H1 (cell line): ENCODE measurements at regions not wholly inside any gene's neighbourhood (a gene's known extent, or its start where the extent isn't known, plus 50 kb on each side); places are given as distances from the start of the nearest gene placed in this dataset.
"Not testable (repeated sequence)": the region's sequence is repeated elsewhere in the genome, so short reads cannot be mapped to it uniquely, and the experiment has no call there.

Experiments used
- CTCF ChIA-PET: fragments of 300-600 bp; sonication (Branson Sonifier 250); formaldehyde crosslinking; loops from one replicate; lab custom pipeline; 2021; ENCODE audit not compliant: partially characterized antibody; lab: Charles Lee
- POLR2A ChIA-PET: fragments of 300-600 bp; sonication (Branson Sonifier 250); formaldehyde crosslinking; loops from one replicate; lab custom pipeline; 2021; ENCODE audit warnings: inconsistent platforms; ENCODE audit not compliant: partially characterized antibody; lab: Charles Lee
- DNase-seq, 2 experiments: peaks; one replicate each; pipeline versions ENCODE4 v3.0.0 to v3.0.0-alpha.2; 2010 to 2022; ENCODE audit warnings: low spot score in 2 of 2, low read depth in 1 of 2, mixed read lengths in 1 of 2
- FAIRE-seq: peaks from 2 replicates; lab custom pipeline; 2011; peaks lifted over from hg19 to GRCh38; lab: Jason Lieb, UNC
- H2AFZ ChIP-seq: 2 replicates; pipeline ENCODE4 v1.8.1; 2012; ENCODE audit warnings: low read length, inconsistent platforms
- H2AK5ac ChIP-seq: 2 replicates; pipeline ENCODE4 v1.6.1; 2013; ENCODE audit warnings: low read depth, low read length
- H2BK120ac ChIP-seq: replicated peaks from 2 replicates; pipeline ENCODE3; 2013; ENCODE audit warnings: low read depth, low read length, inconsistent platforms
- H2BK12ac ChIP-seq: 2 replicates; pipeline ENCODE4 v1.6.1; 2013; ENCODE audit warnings: low read depth, low read length
- H2BK15ac ChIP-seq: 2 replicates; pipeline ENCODE4 v1.6.1; 2013; ENCODE audit warnings: low read length
- H2BK20ac ChIP-seq: 2 replicates; pipeline ENCODE4 v1.6.1; 2013; ENCODE audit warnings: low read length
- H2BK5ac ChIP-seq: 2 replicates; pipeline ENCODE4 v1.6.1; 2013; ENCODE audit warnings: low read depth, low read length
- H3K14ac ChIP-seq: 2 replicates; pipeline ENCODE4 v1.6.1; 2013; ENCODE audit warnings: inconsistent platforms; ENCODE audit not compliant: insufficient read length
- H3K18ac ChIP-seq: 2 replicates; pipeline ENCODE4 v1.6.1; 2013; ENCODE audit warnings: low read length; ENCODE audit errors: extremely low read depth
- H3K23ac ChIP-seq: 2 replicates; pipeline ENCODE4 v1.6.1; 2013; ENCODE audit warnings: inconsistent platforms; ENCODE audit not compliant: insufficient read length
- H3K23me2 ChIP-seq: 2 replicates; pipeline ENCODE4 v1.6.1; 2013; ENCODE audit warnings: low read depth, low read length
- H3K27ac ChIP-seq: 2 replicates; pipeline ENCODE4 v1.6.1; 2011; ENCODE audit warnings: low read depth, low read length, inconsistent platforms
- H3K27me3 ChIP-seq, 4 experiments: replicated peaks in 1 of 4; 1 replicate in 1 of 4; 2 replicates in 3 of 4; pipeline versions ENCODE4 v1.6.1 to v1.8.1; 2011 to 2013; ENCODE audit warnings: low read length in 3 of 4, mild to moderate bottlenecking in 3 of 4, inconsistent platforms in 2 of 4, mixed read lengths in 2 of 4, moderate library complexity in 1 of 4; ENCODE audit not compliant: control insufficient read depth in 3 of 4, insufficient read depth in 3 of 4; ENCODE audit errors: extremely low read depth in 1 of 4
- H3K36me3 ChIP-seq, 4 experiments: 2 replicates each; pipeline versions ENCODE4 v1.6.1 to v1.8.1; 2011 to 2013; ENCODE audit warnings: mild to moderate bottlenecking in 4 of 4, low read length in 3 of 4, moderate library complexity in 2 of 4, control low read depth in 1 of 4, inconsistent platforms in 1 of 4; ENCODE audit not compliant: insufficient read depth in 4 of 4, control insufficient read depth in 2 of 4
- H3K4ac ChIP-seq: replicated peaks from 2 replicates; pipeline ENCODE3; 2013; ENCODE audit warnings: low read length, low read depth, mixed read lengths, inconsistent platforms; ENCODE audit not compliant: insufficient read length
- H3K4me1 ChIP-seq, 4 experiments: replicated peaks in 1 of 4; 1 replicate in 1 of 4; 2 replicates in 3 of 4; pipeline versions ENCODE4 v1.6.1 to v1.8.1; 2011 to 2013; ENCODE audit warnings: low read length in 3 of 4, inconsistent platforms in 2 of 4, mixed read lengths in 1 of 4; ENCODE audit not compliant: insufficient read depth in 4 of 4, control insufficient read depth in 3 of 4
- H3K4me2 ChIP-seq, 2 experiments: 2 replicates each; pipeline versions ENCODE4 v1.6.1 to v1.8.1; 2011 to 2013; ENCODE audit warnings: low read depth in 2 of 2, low read length in 2 of 2, control low read depth in 1 of 2, inconsistent platforms in 1 of 2, mild to moderate bottlenecking in 1 of 2; ENCODE audit not compliant: insufficient read depth in 1 of 2
- H3K4me3 ChIP-seq, 4 experiments: fragments of 200-600, 300-600 bp in 1 of 4; sonication (generic), shearing (Covaris generic), sonication (Bioruptor Twin) in 1 of 4; 2 replicates each; pipeline versions ENCODE4 v1.5.1 to v1.8.1; 2011 to 2016; ENCODE audit warnings: low read length in 4 of 4, low read depth in 3 of 4, control low read depth in 2 of 4, inconsistent platforms in 2 of 4, mild to moderate bottlenecking in 2 of 4, mixed read lengths in 1 of 4, moderate library complexity in 1 of 4; ENCODE audit not compliant: insufficient read depth in 2 of 4; ENCODE audit errors: extremely low read depth in 1 of 4
- H3K56ac ChIP-seq: replicated peaks from 2 replicates; pipeline ENCODE3; 2013; ENCODE audit warnings: low read depth, mild to moderate bottlenecking, mixed read lengths, low read length, inconsistent platforms; ENCODE audit not compliant: insufficient read length
- H3K79me1 ChIP-seq: 2 replicates; pipeline ENCODE4 v1.6.1; 2013; ENCODE audit warnings: low read depth, low read length, control low read depth
- H3K79me2 ChIP-seq, 2 experiments: 2 replicates each; pipeline versions ENCODE4 v1.6.1 to v1.8.1; 2012 to 2013; ENCODE audit warnings: low read length in 2 of 2, mild to moderate bottlenecking in 2 of 2, inconsistent platforms in 1 of 2; ENCODE audit not compliant: insufficient read depth in 2 of 2, control insufficient read depth in 1 of 2
- H3K9ac ChIP-seq, 4 experiments: replicated peaks in 1 of 4; 1 replicate in 1 of 4; 2 replicates in 3 of 4; pipeline versions ENCODE4 v1.6.1 to v1.8.1; 2011 to 2013; ENCODE audit warnings: low read depth in 3 of 4, low read length in 3 of 4, control low read depth in 2 of 4, mild to moderate bottlenecking in 2 of 4, moderate library complexity in 2 of 4, inconsistent platforms in 1 of 4; ENCODE audit errors: extremely low read depth in 1 of 4
- H3K9me3 ChIP-seq, 2 experiments: 2 replicates each; pipeline versions ENCODE4 v1.6.1 to v1.8.1; 2012 to 2013; ENCODE audit warnings: mild to moderate bottlenecking in 2 of 2, moderate library complexity in 2 of 2, control low read depth in 1 of 2, inconsistent platforms in 1 of 2, low read depth in 1 of 2, low read length in 1 of 2, mixed read lengths in 1 of 2; ENCODE audit not compliant: insufficient read depth in 2 of 2
- H4K20me1 ChIP-seq, 2 experiments: replicated peaks in 1 of 2; 2 replicates each; pipeline versions ENCODE3 to v1.8.1; 2011 to 2013; ENCODE audit warnings: inconsistent platforms in 2 of 2, low read length in 2 of 2, mild to moderate bottlenecking in 1 of 2; ENCODE audit not compliant: insufficient read depth in 2 of 2, control insufficient read depth in 1 of 2
- H4K5ac ChIP-seq: 2 replicates; pipeline ENCODE4 v1.6.1; 2013; ENCODE audit warnings: low read length, low read depth, mixed read lengths, inconsistent platforms; ENCODE audit not compliant: insufficient read length
- H4K8ac ChIP-seq: 2 replicates; pipeline ENCODE4 v1.8.0; 2013; ENCODE audit warnings: mild to moderate bottlenecking, moderate library complexity, low read length, inconsistent platforms; ENCODE audit not compliant: insufficient read depth; ENCODE audit errors: extremely low read depth
- H4K91ac ChIP-seq: replicated peaks from 2 replicates; pipeline ENCODE3; 2013; ENCODE audit warnings: low read length, mixed read lengths, inconsistent platforms; ENCODE audit not compliant: insufficient read length
- CEBPB ChIP-seq: IDR thresholded peaks from 2 replicates; pipeline ENCODE4 v1.6.1; 2012; ENCODE audit warnings: low read depth, low read length
- NANOG ChIP-seq: IDR thresholded peaks from 2 replicates; pipeline ENCODE4 v1.6.1; 2011; ENCODE audit warnings: low read length, low read depth, mild to moderate bottlenecking, inconsistent platforms; ENCODE audit not compliant: insufficient read depth, poor library complexity, severe bottlenecking
- RFX5 ChIP-seq: IDR thresholded peaks from 2 replicates; pipeline ENCODE4 v1.6.1; 2011; ENCODE audit warnings: low read depth, low read length, improper control_type of control experiment, borderline replicate concordance
- WGBS, 2 experiments: shearing (Covaris generic) in 1 of 2; methylation state at CpG; one replicate each; pipeline versions ENCODE4 v1.1.6 to v1.1.7; 2013 to 2015; ENCODE audit warnings: low lambda C conversion rate in 2 of 2, mixed read lengths in 2 of 2, inconsistent platforms in 1 of 2, low coverage in 1 of 2, missing lambda C conversion rate in 1 of 2; ENCODE audit not compliant: insufficient replicate concordance in 2 of 2, insufficient coverage in 1 of 2, insufficient read length in 1 of 2; ENCODE audit errors: extremely low coverage in 1 of 2, missing lambda C conversion rate in 1 of 2; 5-methylcytosine and 5-hydroxymethylcytosine counted together

DNA sequence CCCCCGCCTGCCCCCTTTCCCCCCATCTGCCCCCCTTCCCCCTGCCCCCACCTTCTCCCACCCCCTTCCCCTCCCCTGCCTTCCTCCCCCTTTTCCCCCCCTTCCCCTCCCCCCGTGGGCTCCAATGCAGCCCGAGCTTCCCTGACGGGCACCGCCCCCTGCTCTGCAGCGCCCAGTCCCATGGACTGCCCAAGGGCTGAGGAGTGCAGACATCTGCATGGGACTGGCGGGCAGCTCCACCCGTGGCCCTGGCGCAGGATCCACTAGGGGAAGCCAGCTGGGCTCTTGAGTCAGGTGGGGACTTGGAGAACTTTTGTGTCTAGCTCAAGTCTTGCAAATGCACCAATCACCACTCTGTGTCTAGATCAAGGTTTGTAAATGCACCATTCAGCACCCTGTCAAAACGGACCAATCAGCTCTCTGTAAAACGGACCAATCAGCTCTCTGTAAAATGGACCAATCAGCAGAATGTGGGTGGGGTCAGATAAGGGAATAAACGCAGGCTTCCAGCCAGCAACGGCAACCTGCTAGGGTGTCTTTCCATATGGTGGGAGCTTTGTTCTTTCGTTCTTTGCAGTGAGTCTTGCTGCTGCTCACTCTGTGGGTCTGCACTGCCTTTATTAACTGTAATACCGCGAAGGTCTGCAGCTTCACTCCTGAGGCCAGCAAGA lies 300.5 kb upstream of the PABPC4L start (continued):
- no peak for TF ChIP-seq RFX5
- no peak for TF ChIP-seq NANOG
- TF ChIP-seq CEBPB = no peak

DNA sequence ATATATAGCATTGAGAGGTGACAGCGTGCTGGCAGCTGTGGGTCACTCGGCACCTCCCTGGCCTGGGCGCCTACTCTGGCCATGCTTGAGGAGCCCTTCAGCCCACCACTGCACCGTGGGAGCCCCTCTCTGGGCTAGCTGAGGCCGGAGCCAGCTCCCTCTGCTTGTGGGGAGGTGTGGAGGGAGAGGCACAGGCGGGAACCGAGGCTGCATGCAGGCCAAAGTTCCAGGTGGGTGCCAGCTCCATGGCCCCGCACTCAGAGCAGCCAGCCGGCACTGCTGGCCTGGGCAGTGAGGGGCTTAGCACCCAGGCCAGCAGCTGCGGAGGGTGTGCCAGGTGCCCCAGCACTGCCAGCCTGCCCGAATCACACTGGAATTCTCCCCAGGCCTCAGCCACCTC lies 299.9 kb upstream of the PABPC4L start:
- not testable (repeated sequence) for H3K14ac ChIP-seq, H3K56ac ChIP-seq, H2BK12ac ChIP-seq, H3K4ac ChIP-seq, H3K36me3 ChIP-seq, H3K18ac ChIP-seq, H3K79me2 ChIP-seq, H3K27me3 ChIP-seq, H4K8ac ChIP-seq, FAIRE-seq, H4K91ac ChIP-seq, H2AFZ ChIP-seq, DNase-seq, H3K4me3 ChIP-seq, H4K20me1 ChIP-seq, H3K9ac ChIP-seq, H3K23me2 ChIP-seq, H3K4me1 ChIP-seq, H2BK15ac ChIP-seq, H2BK5ac ChIP-seq, H4K5ac ChIP-seq, H2AK5ac ChIP-seq, H2BK20ac ChIP-seq, H3K4me2 ChIP-seq, H2BK120ac ChIP-seq, H3K79me1 ChIP-seq, H3K23ac ChIP-seq, H3K27ac ChIP-seq
- ChIA-PET CTCF (interaction anchor here (1.3 kb wide), 1 partner anchor 17 kb away, joined by 3 read pairs; no protein-coding TSS in a partner anchor), POLR2A (interaction anchor here (1.4 kb wide), 1 partner anchor 16 kb away, joined by 3 read pairs; no protein-coding TSS in a partner anchor)
- 98% methylated on average over 7 of the region's 11 CpGs; no CpG with 5 or more reads in 1 of the 2 experiments for WGBS, 2 experiments
- peaks cover 0 to 16% of the 10 kb centered on the region in 2 experiments; a peak in 2 of 4 replicates for H3K9me3 ChIP-seq
